HuH-7 (cell line): ENCODE measurements at regions not wholly inside any gene's neighbourhood (a gene's known extent, or its start where the extent isn't known, plus 50 kb on each side); places are given as distances from the start of the nearest gene placed in this dataset.
"Not testable (repeated sequence)": the region's sequence is repeated elsewhere in the genome, so short reads cannot be mapped to it uniquely, and the experiment has no call there.

ENCODE experiments used
- DNase-seq: peaks from one replicate; pipeline ENCODE4 v3.0.0; 2011; ENCODE audit warnings: low spot score

- DNase-seq: no peak
These were observed 160.8 kb upstream of the APP start for GRCh38 chr21:26331205-26331980.

GRCh38 chr21:26320596-26320995 is 150.0 kb upstream of the APP start:
- DNase-seq: no peak

- DNase-seq: no peak
These were observed 137.1 kb upstream of the APP start for GRCh38 chr21:26307640-26308039.

- DNase-seq: no peak
These were observed 127.3 kb upstream of the APP start for GRCh38 chr21:26297851-26298250.

- no peak for DNase-seq
These were observed 122.8 kb upstream of the APP start for GRCh38 chr21:26293141-26293946.

GRCh38 chr21:26288026-26288425 is 117.5 kb upstream of the APP start:
- no peak for DNase-seq

GRCh38 chr21:26284531-26284930 is 114.0 kb upstream of the APP start:
- no peak for DNase-seq

GRCh38 chr21:26282058-26282457 is 111.5 kb upstream of the APP start:
- DNase-seq: no peak

- DNase-seq: no peak
These were observed 110.9 kb upstream of the APP start for GRCh38 chr21:26281506-26281905.

- DNase-seq: no peak
These were observed 110.2 kb upstream of the APP start for GRCh38 chr21:26280775-26281174.

- DNase-seq: no peak
These were observed 109.6 kb upstream of the APP start for GRCh38 chr21:26280148-26280547.

- no peak for DNase-seq
These were observed 105.2 kb upstream of the APP start for GRCh38 chr21:26275801-26276200.

GRCh38 chr21:26273686-26274313 is 103.2 kb upstream of the APP start:
- DNase-seq: no peak

- no peak for DNase-seq
These were observed 96.8 kb upstream of the APP start for GRCh38 chr21:26267389-26267788.

GRCh38 chr21:26246073-26246472 is 75.5 kb upstream of the APP start:
- no peak for DNase-seq

- no peak for DNase-seq
These were observed 74.9 kb upstream of the APP start for GRCh38 chr21:26245428-26245827.

- no peak for DNase-seq
These were observed 68.1 kb upstream of the APP start for GRCh38 chr21:26238646-26239045.

GRCh38 chr21:26236281-26236680 is 65.7 kb upstream of the APP start:
- DNase-seq: no peak

GRCh38 chr21:26233297-26233696 is 62.7 kb upstream of the APP start:
- not testable (repeated sequence) for DNase-seq

GRCh38 chr21:26232491-26232890 is 61.9 kb upstream of the APP start:
- not testable (repeated sequence) for DNase-seq

- DNase-seq: no peak
These were observed 56.6 kb upstream of the APP start for GRCh38 chr21:26227130-26227529.

GRCh38 chr21:26226724-26227123 is 56.2 kb upstream of the APP start:
- no peak for DNase-seq

- DNase-seq: no peak
These were observed 54.5 kb upstream of the APP start for GRCh38 chr21:26225046-26225445.
